ENCODE measurements at regions not wholly inside any gene's neighbourhood (a gene's known extent, or its start where the extent isn't known, plus 50 kb on each side); places are given as distances from the start of the nearest gene placed in this dataset.

DNA sequence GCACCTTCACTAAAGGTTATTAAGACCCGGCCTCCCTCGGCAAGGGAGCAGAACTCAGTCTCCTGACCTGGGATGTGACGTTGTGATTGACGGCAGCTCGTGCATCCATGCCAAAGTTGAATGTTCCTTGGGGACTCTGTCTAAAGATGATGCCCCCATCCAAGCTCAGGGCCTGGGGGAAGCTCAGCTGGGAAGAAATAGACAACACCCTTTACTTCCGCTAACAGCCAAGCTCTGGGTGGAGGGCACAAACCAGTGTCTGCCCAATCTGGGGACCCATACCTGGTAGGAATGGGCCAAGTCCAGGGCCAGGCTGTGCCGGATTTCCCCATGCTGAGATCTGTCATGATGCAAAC is 95.4 kb downstream of the RMI2 start:
- no peak for DNase-seq (ENCODE audit: low read depth in 2 of 2)

DNA sequence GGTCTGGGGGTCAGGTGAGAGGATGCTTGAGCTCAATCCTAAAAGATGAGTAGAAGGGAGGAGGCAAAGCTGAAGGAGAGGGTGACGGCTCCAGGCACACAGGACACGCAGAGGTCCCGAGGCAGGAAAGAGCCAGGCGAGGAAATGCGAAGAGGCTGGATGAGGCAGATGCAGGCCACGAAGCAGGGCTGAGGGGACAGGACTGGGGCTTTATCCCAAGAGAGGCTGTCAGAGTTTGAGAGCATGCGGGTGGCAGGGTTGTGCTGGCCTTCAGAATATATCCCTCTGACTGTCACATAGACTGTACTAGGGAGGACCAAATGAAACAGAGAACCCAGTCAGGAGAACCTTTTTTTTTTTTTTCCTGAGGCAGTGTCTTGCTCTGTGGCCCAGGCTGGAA is 100.2 kb downstream of the RMI2 start:
- no peak for DNase-seq (ENCODE audit: low read depth in 2 of 2)

DNA sequence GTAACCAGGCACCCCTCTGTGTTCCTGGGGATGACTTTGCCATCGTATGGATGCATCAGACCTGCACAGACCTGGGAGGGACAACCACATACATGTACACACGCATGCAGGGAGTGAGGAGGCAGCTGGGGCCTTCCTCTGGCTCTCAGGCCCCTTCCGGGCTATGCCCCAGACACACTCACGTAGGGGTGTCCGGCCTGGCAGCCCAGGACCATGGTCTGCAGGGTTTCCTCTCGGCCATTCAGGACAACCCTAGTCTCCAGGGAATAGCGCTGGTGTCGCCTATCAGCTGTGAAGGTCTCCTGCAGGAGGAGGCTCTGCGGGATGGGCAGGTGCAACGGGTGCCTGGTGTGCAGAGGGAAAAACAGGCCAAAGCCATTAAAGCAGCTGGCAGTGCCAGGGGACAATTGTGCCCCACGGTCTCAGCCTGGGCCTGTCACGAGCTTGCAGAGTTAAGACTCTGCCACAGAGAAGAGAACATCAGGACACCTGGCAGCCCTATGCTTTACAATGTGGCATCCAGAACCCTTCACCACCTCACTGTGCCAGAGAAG is 101.4 kb downstream of the RMI2 start:
- DNase-seq (ENCODE audit: low read depth in 2 of 2) = no peak

DNA sequence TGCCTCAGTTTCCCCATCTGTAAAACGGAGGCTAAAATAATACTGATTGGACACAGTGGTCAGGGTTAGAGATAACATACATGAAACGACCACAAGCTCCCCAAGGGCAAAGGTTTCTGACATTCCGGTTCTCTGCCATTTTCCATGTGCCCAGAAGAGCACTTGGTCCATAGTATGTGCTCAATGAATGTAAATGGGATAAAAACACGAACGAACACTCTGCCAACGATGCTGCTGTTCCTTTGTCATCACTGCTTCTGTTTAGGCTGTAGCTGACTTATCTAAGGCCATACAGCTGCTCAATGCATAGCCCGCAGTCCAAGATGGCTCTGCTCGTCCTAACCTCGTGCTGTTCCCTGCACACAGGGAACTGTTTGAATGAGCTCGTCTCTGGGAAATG is 102.0 kb downstream of the RMI2 start:
- DNase-seq (ENCODE audit: low read depth in 2 of 2) = no peak

DNA sequence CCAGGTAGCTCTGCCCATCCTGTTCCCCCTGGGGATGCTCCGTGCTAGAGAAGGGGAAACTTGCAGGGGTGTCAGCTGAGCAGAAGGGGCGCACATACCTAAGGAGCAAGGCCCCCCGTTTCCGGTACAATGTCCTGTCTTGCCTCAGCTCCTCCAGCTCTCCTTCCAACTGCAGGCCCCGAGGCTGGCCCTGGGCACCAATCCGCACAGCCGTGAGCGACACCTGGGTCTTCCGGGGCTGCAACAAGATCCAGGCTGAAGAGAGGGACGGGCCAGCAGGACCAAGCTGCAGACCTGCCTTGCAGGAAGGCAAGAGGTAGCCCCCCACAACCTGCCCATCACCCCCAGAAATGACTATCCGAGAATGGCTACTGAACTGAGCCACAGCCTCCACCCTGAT is 102.6 kb downstream of the RMI2 start:
- no peak for DNase-seq (ENCODE audit: low read depth in 2 of 2)

DNA sequence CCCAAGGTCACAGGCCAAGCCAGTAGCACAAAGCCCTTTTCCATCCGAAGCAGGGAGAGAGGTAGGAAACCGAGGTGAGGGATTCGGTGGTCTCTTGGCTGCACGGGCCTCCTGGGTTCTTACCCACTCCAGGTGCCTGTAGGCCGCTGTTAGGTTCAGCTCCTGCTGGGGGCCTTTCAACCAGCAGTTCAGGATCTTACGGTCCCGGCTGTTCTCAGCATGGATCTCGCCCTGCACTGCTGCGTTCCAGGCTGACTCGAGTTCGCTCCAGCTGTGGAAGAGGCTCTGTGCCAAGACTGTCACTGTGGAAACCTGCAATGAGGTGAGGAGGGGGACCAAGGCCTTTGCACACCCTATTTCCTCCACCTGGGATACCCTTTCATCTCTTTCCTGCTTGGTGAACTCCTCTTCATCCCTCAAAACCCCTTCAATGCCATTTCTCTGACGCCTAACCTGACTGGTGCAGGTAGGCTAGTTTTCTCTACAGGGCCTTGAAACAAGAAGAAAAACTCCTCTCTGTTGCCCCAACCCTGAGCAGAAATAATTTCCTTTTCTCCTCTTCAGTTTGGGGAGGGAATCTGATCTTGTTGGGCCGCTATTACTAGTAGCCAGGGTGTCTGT is 103.6 kb downstream of the RMI2 start:
- DNase-seq (ENCODE audit: low read depth in 2 of 2) = no peak

DNA sequence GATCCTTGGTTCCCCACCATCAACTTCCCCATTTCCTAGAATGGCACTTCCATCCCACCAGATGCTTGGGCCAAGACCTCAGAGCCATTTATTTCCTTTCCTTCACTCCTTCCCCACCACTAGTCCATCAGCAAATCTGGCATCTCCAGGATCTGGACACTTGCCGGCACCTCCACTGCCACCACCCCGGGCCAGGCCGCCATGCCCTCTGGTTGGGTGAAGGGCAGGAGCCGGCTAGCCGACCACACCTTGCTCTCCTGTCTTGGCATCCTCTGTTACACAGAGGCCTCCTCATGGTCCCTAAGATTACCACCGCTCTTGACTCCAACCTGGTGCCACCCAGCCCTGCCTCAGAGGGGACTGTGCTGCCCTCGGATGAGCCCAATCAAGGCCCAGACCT is 104.5 kb downstream of the RMI2 start:
- no peak for DNase-seq (ENCODE audit: low read depth in 2 of 2)

DNA sequence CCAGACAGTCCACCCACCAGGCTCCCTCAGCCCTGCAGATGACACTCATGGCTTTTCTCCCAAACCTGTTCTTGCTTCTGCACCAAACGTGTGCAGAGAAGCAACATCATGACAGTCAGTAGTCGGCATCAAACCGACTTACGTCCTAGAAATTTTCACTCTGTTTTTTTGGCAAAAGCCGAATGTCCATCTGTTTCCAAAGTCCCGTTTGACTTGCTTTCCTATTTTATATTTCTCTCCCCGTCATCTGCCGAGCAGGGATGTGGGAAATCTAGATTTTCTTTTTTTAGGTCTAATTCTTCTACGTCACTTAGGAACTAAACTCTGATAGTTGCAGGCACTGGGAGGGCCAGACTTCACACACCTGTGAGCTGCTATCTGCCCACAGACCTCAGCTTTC is 104.9 kb downstream of the RMI2 start:
- no peak for DNase-seq (ENCODE audit: low read depth in 2 of 2)

DNA sequence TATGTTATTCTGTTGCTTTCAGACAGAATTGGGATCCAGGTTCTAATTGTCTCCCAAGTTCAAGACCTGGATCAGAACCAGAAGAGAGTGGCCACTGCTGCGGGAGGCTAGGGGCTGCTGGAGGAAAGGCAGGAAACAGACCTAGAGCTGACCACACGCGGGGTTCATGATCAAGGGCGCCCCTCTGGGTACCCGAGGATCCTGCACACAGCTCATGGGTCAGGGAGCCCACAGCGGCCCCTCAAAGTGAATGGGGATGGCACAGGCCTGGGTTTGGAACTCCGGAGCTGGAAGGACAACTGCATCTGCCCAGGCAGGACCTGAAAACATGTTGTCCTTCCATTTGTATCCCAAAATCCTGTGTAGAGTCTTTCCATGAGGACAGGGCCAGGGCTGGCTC is 107.0 kb downstream of the RMI2 start:
- no peak for DNase-seq (ENCODE audit: low read depth in 2 of 2)

DNA sequence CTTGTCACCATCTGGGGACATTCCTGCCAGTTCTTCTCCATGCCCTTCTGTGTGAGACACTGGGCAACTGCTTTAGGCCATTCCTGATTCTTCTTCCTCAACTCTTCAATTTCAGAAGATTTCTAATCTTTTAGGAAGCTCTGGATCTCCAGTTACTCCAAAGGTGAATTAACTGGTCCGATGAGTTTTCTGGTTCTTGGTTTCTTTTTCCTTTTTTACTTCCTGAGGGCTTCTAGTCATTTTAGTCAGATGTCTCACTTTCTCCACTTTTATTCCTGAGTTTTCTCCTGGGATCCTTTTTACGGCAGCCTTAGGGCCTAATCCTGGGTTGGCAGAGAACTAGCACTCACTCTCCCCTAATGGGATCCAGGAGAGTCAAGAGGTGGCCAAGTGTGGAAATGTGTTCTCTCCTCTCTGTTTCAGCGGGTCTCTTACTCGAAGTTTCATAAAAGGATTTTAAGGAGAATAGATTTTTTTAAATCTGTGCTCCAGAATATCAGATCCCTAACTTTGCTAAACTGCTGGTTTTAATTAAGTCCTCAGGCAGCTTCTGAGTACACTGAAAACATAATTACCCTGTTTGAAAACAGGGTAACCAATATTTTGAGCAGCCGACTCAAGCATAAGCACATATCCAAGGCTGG is 107.6 kb downstream of the RMI2 start:
- no peak for DNase-seq (ENCODE audit: low read depth in 2 of 2)

DNA sequence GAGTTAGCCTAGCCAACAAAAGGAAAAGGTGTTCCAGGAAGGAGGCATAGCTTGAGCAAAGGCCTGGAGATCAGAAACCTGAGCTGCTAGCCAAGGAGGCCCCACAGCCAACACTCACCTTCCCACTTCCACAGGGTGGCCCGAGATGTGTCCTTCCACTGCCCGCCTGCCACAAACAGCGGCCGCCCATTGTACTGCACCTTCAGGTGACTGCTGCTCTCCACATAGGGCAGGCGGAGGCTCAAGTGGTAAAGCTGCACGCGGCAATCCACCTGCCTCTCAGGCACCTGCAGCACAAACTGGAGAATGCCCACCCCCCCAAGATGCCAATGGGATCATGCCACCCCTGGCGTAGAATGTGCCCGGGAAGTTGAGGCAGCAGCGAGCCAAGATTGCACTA is 111.5 kb downstream of the RMI2 start:
- DNase-seq (ENCODE audit: low read depth in 2 of 2) = no peak

DNA sequence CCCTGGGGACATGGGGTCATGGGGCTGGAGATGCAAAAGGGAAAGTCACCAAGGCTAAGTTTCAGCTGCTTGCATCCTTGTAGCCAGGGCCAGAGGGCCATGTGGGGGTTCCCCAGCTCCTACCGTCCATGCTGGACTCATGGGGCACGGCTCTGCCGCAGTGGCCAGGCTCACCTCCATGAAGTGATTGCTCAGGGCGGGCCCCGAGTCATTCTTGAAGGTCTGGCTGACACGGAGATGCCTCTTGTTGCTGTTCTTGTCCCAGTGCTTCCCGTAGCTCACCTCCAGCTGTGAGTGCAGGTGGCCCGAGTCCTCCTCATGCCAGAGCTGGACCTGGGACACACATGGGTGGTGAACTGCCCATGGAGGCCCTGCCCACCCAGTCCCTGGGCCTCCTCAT is 114.5 kb downstream of the RMI2 start:
- no peak for DNase-seq (ENCODE audit: low read depth in 2 of 2)

DNA sequence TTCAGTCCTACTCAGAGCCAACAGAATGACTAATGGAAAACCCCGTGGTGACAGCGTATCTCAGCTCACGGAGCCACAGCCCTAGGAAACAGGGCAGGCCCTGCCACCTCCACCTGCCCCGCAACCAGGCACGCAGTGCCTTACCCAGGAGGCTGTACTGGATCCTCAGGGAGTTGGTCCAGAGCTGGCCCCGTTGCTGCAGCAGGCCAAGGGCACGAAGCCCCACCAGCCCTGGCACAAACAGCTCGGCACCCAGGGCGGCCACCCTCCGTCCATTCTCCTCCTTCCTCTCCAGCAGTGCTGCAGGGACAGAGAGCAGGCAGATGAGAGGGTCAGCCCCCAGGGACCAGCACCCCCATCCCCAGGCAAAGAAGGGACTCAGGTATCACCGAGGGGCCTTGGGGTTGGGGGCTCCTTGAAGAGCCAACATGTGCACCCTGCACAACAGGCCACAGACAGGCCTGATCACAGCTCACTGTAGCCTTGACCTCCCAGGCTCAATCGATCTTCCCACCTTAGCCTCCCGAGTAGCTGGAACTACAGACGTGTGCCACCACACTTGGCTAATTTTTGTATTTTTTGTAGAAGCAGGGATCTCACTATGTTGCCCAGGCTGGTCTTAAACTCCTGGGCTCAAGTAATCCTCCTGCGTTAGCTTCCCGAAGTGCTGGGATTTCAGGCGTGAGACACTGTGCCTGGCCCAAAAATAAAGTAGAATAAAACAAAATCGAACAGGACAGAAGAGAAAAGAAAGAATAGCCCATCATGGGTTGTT is 115.7 kb downstream of the RMI2 start:
- DNase-seq (ENCODE audit: low read depth in 2 of 2) = no peak

DNA sequence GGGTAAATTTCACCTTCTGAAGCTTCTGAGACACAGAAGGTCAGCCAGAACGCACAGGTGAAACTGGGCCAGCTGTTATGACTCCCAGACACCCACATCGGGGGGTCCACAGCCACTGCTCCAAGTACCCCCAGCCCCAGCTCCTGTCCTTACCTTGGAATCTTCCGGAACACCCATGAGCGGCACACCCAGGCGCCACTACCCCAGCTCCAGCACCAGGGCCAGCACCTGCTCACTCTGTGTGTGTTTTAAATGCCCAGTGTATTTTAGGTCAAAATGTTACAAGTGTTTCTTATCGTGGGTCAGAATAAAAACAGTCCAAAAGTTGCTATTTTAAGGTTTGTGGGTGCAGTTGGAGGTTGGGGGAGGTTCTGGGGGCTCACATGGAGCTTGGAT is 116.3 kb downstream of the RMI2 start:
- no peak for DNase-seq (ENCODE audit: low read depth in 2 of 2)

DNA sequence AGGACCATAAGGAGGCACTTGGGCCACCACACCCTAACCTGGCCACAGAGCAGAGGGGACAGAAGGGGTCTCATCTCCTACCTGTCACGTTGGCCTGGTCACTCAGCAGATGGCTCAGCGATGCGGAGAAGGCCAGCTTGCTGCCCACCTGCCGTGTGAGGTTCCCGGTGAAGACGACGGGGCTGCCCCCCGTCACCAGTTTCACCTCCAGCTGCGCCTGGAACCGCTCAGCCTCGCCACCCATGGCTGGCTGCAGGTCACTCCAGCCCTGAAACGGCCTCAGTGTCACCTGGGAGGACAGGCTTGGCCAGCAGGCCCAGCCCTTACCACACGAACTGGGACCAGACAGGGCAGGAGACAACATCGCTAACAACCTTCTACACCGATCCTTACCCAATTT is 116.8 kb downstream of the RMI2 start:
- no peak for DNase-seq (ENCODE audit: low read depth in 2 of 2)

DNA sequence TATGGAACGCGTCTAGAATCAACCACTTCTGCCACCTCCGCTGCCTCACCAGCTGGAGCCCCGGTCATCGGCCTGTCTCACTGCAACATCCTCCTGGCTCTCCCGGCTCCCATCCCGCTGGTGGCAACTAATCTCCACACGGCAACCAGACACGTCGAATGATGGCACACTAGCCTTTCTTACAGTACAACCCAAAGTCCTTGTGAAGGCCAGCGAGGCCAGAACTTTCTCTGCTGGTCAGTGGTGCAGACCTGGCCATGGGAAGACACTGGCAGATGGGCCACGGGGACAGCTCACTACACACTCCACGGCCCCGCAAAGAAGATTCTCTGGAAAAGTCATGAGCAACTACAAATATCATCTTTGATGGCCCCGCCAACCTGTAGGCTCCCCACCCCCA is 117.6 kb downstream of the RMI2 start:
- DNase-seq (ENCODE audit: low read depth in 2 of 2) = no peak

DNA sequence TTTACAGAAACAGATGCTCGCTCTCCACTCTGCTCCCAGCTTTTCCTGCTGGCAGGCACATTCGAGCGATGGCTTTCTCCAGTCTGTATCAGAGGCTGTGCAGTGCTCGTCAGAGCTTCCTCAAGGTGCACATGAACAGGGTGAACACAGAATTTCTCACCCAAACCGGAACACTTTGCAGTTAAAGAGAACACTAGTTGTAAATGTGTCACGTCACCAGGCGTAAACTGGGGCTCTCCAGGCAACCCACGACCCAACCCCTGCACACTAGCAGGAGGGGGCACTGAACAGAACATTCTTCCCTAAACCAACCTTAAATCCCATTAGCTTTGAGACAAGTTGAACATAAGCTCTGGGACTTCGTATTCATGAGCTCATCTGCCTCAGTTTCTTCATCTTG is 119.0 kb downstream of the RMI2 start:
- no peak for DNase-seq (ENCODE audit: low read depth in 2 of 2)

DNA sequence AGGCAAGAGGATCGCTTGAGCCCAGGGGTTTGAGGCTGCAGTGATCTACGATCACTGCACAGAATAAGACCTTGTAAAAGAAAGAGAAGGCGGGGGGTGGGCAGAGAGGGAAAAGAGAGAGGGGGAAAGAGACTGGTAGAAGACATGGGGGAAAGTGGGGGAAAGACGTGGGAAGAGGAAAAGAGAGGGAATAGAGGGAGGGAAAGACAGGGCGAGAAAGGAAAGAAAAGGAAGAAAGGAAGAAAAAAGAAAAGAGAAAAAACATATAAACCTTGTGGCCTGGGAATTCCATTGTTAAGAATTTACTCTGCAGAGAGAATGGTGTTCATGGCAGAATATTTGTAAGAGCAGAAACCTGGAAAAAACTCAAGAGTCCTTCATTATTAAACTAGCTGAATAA is 120.4 kb downstream of the RMI2 start:
- no peak for DNase-seq (ENCODE audit: low read depth in 2 of 2)

DNA sequence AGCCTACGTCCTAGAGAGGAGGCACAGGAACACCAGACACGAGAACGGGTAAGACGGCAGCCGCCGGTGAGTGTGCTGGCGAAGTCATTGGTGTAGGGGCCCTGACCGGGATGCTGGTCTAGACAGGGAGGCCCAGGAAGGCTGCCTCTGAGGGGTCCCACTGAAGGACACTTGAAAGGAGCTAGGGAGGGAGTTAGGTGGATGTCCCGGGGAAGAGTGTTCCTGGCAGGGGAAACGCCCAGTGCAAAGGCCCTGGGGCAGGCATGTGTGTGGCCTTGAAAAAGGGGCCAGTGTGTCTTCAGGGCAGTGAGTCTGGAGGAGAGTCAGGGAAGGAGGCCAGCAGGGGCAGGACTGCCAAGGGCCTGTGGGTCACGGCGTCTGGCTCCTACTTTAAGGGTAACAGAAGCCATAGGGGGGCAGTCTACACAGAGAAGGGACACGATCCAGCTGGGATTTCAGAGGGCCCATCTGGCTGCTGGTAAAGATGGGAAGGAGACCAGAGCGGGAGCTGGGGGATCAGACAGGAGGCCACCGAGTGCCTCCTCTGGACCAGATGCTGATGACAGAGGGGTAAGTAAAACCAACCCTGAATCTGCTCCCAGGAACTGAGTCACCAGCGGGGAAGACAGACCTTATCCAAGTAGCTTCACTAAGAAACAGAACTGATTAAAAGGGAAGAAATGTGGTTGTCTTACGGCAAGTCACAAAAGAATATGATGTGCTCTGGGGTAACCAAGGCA is 115.9 kb downstream of the LITAF start:
- DNase-seq (ENCODE audit: low read depth in 2 of 2) = no peak

DNA sequence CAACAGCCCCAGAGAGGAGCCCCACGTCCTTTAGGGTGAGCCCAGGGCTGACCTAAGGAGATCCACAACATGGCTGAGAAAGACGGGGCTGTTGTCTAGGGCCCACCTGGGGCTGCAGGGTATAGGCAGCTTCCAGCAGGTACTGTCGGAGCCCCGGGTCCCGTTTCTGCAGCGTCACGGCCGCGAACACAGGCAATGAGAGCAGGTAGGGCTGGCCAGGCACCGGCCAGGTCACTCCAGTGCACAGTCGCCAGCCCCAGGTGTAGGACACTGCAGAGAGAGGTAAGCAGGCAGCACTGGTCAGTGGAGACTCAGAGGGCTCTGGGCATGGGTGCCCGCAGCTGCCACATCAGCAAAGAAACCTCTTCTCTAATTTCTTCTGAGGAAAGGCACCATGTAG is 115.2 kb downstream of the LITAF start:
- no peak for DNase-seq (ENCODE audit: low read depth in 2 of 2)

DNA sequence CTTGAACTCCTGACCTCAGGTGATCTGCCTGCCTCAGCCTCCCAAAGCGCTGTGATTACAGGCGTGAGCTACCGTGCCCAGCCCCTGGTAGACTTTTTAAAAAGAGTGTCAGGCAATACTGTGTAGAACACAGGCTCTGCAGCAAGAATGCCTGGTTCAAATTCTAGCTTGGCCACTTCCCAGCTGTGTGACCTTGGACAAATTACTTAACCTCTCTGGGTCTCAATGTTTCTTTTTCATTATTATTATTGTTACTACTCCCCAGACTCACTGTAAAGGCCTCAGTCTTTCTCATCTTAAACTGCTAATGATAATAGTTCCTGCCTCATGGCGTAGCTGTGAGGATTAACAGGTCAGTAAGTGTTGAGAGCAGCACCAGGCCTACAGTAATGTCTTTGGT is 114.3 kb downstream of the LITAF start:
- DNase-seq (ENCODE audit: low read depth in 2 of 2) = no peak

DNA sequence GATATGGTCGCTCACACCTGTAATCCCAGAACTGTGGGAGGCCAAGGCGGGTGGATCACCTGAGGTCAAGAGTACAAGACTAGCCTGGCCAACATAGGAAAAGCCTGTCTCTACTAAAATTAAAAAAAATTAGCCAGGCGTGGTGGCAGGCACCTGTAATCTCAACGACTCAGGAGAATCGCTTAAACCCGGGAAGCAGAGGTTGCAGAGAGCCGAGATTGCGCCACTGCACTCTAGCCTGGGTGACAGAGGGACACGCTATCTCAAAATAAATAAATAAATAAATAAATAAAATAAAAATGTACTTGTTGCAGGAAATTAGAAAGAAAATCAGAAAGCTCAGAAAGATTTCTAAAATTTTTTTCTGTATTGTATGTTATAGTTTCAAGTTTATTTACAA is 113.9 kb downstream of the LITAF start:
- no peak for DNase-seq (ENCODE audit: low read depth in 2 of 2)

DNA sequence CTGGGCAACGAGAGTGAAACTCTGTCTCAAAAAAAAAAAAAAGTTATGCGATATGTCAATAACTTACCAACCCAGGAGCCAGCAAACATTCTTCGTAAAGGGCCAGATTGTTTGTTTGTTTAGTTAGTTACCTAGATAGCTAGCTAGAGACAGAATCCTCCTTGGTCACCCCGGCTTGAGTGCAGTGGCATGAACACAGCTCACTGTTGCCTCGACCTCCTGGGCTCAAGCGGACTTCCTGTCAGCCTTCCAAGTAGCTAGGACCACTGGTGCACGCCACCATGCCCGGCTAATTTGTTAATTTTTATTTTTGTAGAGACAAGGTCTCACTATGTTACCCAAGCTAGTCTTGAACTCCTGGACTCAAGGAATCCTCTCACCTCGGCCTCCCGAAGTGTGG is 113.0 kb downstream of the LITAF start:
- no peak for DNase-seq (ENCODE audit: low read depth in 2 of 2)

Data from activated CD4-positive, alpha-beta T cell treated with anti-CD3 and anti-CD28 coated beads for 24 hours (primary cell).